ENCODE measurements at regions not wholly inside any gene's neighbourhood (a gene's known extent, or its start where the extent isn't known, plus 50 kb on each side); places are given as distances from the start of the nearest gene placed in this dataset.

DNA sequence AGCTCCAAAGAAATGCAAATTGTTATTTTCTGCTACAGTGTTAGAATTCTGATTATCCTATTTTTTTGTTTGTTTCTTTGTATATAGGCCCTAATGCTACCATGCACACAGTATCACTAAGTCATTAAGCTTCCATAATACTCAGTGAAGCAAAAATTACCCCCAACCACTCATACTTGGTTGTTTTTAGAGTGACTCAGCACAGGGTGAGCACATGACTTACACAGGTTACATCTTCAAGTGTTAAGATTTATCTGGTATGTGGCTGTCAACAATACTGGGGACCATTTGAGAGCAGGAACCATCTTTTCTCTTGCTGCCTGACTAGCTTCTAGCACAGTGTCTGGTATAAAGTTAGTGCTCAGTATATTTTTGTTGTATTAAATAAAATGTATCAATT is 255.8 kb upstream of the SLC24A2 start:
- DNase-seq (ENCODE audit: low read depth in 2 of 2, low spot score in 1 of 2) = no peak

DNA sequence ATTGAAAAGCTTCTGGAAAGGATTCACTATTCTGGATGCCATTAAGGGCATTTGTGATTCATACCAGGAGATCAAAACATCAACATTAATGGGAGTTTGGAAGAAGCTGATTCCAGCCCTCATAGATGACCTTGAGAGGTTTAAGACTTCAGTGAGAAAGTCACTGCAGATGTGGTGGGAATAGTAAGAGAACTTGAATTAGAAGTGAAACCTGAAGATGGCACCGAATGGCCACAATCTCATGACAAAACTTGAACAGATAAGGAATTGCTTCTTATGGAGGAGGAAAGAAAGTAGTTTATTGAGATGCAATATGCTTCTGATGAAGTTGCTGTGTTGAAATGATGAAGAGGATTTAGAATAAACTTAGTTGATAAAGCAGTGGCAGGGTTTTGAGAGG is 254.6 kb upstream of the SLC24A2 start:
- no peak for DNase-seq (ENCODE audit: low read depth in 2 of 2, low spot score in 1 of 2)

GRCh38 chr9:20043035-20043434 is 254.2 kb upstream of the SLC24A2 start:
- no peak for DNase-seq (ENCODE audit: low read depth in 2 of 2, low spot score in 1 of 2)

GRCh38 chr9:20042128-20042711 is 253.4 kb upstream of the SLC24A2 start:
- DNase-seq (ENCODE audit: low read depth in 2 of 2, low spot score in 1 of 2) = no peak

DNA sequence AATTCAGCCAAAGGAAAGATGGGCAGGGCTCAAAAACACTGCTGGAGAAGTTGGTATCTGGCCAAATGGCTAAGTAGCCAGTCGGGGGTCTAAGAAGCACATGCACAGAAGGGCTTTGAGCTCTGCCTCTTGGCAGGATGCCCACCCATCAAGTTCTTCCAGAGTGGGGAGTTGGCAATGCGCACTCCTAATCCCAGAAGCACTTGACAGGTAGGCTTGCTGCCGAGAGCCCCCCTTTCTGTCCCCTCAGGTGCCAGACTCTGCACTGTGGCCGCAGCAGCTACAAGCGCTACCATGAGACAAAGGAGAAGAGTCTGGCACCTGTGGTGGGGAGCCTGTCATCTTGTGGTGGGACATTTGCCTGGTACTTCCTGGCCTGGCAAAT is 252.9 kb upstream of the SLC24A2 start:
- DNase-seq (ENCODE audit: low read depth in 2 of 2, low spot score in 1 of 2) = no peak

DNA sequence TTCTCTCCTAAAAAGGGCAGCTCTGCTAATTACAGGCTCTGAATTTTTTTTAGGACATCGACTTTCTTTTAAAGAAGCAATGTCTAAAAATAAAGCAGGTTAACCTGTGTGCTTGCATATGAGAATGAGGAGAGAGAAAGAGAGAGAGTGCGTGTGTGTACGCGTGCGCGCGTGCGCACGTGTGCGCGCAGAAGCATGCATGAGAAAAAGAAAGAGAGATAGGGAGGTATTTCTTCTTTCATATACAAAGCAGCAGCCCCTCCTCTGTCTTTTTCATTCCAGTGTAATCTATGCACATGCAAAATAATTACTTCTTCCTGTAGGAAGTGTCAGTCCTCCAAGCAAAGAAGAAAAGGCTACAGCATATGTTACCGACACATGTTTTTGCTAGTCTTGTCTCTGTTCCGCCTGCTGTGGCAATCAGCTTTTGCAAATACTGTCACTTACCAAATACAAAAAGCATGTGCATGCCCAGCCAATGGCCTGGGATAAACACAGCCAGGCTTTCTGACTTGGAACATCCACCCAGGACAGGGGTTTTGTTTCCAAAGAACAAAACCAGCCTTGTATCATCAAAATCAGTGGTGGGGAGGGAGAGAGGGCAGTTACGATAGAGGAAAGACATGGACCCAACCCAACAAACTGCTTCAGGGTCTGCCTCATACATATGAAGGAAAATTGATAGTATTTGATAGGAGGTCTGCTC is 252.3 kb upstream of the SLC24A2 start:
- no peak for DNase-seq (ENCODE audit: low read depth in 2 of 2, low spot score in 1 of 2)

DNA sequence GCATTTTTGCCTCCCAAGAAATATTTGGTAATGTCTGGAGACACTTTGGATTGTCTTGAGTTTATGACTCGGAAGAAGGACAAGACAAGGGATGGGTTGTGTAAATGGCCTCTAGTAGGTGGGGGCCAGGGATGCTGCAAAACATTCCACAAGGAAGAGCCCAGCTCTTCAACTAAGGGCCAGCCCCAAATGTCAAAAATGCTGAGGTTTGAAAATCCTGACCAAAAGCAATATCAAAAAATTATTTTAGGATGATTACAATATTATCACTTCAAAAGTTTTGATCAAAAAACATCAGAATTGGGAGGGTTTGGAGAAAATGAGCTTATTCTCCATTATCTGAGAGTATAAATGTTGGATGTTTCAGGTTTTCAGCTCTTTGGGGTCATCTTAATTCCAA is 248.9 kb upstream of the SLC24A2 start:
- no peak for DNase-seq (ENCODE audit: low read depth in 2 of 2, low spot score in 1 of 2)

DNA sequence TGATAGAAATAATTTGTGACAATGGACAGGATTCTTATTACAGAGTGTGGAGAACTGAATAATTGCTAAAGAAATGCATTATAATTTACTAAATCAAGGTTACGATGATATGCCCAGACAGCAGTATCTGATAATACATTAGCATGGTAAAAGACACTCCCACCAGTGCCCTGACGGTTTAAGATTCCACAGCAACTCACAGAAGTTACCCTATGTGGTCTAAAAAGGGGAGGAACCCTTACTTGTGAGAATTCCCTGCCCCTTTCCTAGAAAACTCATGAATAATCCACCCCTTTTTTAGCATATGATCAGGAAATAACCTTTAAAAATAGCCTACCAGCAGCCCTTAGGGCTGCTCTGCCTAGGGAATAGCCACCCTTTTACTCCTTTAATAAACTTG is 244.7 kb upstream of the SLC24A2 start:
- DNase-seq (ENCODE audit: low read depth in 2 of 2, low spot score in 1 of 2) = no peak

- no peak for DNase-seq (ENCODE audit: low read depth in 2 of 2, low spot score in 1 of 2)
Observed at GRCh38 chr9:20032413-20033006, 243.7 kb upstream of the SLC24A2 start.

DNA sequence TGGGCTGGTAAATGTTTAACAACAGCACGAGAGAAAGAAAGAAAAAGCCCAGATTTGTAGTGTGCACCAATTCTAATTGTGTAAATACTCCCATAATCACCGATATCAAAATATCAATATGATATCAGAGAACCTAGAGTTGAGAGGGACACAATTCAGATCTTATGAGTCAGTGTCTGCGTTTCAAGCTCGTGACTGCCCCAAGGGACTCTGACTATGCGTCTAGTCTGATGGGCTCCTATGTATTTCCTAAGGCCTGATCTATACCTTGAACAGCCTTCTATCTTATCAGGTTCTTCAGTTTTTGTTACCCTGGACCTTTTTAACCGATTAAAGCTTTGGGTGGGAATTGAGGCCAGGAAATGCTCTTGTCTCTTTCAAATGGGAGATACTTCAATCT is 243.0 kb upstream of the SLC24A2 start:
- DNase-seq (ENCODE audit: low read depth in 2 of 2, low spot score in 1 of 2) = no peak

DNA sequence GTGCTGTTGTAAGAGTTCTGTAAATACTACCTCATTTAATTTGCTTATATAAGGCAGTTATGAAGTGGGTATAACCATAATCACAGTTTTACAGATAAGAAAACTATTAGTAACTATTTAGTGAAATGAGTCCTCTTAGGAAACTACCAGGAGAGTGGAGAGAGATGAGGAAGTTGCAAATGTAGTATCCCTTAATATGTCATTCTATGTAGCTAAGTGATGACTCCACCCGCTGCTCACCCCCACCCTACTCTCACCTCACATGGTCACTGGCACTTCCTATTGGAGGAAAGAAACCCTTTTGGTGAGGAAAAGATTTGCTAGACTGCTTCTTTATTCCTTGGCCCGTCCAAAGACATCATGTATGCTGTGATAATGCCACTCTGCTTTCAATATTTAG is 241.8 kb upstream of the SLC24A2 start:
- DNase-seq (ENCODE audit: low read depth in 2 of 2, low spot score in 1 of 2) = no peak

- DNase-seq (ENCODE audit: low read depth in 2 of 2, low spot score in 1 of 2) = no peak
Observed at GRCh38 chr9:20030221-20030620, 241.4 kb upstream of the SLC24A2 start.

DNA sequence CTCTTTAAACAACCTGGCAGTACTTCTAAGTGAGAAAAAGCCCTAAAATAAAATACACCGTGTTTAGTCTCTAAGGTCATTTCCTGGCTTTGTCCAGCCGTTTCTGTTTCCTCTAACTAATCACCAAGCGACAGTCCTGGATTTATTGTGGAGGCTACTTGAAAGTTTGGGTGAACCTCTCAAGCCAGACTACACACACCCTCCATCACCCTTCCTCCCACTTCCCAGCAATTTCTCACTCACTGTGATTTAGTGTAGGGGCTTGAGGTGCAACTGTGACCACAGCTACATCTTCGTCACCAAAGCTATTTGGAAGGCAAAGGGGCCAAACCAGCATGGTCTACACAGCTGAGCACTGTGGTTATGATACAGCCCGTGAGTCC is 240.0 kb upstream of the SLC24A2 start:
- DNase-seq (ENCODE audit: low read depth in 2 of 2, low spot score in 1 of 2) = no peak

- DNase-seq (ENCODE audit: low read depth in 2 of 2, low spot score in 1 of 2) = no peak
Observed at GRCh38 chr9:20028192-20028848, 239.5 kb upstream of the SLC24A2 start.

- no peak for DNase-seq (ENCODE audit: low read depth in 2 of 2, low spot score in 1 of 2)
Observed at GRCh38 chr9:20023961-20024571, 235.2 kb upstream of the SLC24A2 start.

GRCh38 chr9:20023210-20023905 is 234.5 kb upstream of the SLC24A2 start:
- no peak for DNase-seq (ENCODE audit: low read depth in 2 of 2, low spot score in 1 of 2)

GRCh38 chr9:20022410-20022809 is 233.6 kb upstream of the SLC24A2 start:
- no peak for DNase-seq (ENCODE audit: low read depth in 2 of 2, low spot score in 1 of 2)

DNA sequence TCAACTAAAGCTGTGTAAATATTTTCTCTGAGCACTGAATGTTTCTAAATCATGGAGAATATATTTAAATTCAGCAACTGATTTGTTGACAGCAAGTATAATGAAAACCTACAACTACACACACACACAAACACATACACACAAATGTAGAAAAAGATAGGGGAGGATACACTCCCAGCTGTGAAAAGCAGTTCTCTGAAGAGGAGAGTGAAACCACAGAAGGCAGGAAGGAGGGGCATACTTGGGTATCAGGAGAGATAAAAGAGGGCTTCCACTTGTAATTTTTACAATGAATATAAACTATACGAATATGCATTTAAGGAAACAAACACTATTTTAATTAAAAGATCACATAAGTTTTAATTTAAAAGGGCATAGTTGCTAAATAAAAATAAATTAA is 227.8 kb upstream of the SLC24A2 start:
- DNase-seq (ENCODE audit: low read depth in 2 of 2, low spot score in 1 of 2) = no peak

DNA sequence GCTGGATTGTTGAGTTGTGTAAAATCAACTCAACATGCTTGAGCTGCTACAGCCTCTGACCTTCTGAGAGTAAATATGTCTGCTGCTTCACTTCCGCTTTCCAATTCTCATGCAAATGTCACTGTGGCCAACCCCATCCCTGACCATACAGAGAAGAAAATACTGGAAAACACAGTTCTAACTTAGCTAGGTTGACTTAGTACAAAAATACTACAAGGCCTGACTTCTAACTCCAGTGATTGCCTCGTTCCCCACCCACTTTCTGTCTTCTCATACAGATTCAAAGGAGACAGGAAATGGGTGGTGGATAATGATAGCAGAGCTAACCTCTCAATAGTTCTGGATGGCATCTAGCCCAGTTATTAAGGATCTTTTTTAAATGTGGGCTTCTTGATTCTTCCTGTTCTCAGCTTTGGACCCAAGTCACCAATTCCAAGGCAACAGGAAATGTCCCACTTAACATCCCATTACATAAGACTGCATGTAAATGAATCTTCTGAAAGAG is 226.6 kb upstream of the SLC24A2 start:
- no peak for DNase-seq (ENCODE audit: low read depth in 2 of 2, low spot score in 1 of 2)

DNA sequence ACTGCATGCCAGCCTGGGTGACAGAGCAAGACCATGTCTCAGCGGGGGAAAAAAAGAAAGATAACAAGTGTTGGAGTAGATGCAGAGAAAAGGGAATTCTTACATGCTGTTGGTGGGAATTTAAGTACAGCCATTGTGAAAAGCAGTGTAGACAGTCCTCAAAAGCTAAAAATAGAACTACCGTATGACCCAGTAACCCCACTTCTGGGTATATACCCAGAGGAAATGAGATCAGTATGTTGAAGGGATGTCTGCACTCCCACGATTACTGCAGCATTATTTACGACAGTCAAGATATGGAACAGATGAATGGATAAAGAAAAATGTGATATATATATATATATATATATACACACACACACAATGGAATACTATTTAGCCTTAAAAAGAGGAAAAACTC is 225.3 kb upstream of the SLC24A2 start:
- no peak for DNase-seq (ENCODE audit: low read depth in 2 of 2, low spot score in 1 of 2)

GRCh38 chr9:20012232-20012631 is 223.4 kb upstream of the SLC24A2 start:
- DNase-seq (ENCODE audit: low read depth in 2 of 2, low spot score in 1 of 2) = no peak
